Ishikawa (cell line): ENCODE measurements at regions not wholly inside any gene's neighbourhood (a gene's known extent, or its start where the extent isn't known, plus 50 kb on each side); places are given as distances from the start of the nearest gene placed in this dataset.

Experiments
- CEBPB ChIP-seq: IDR thresholded peaks from 2 replicates; pipeline ENCODE4 v1.6.1; 2012
- EP300 ChIP-seq: IDR thresholded peaks from 2 replicates; pipeline ENCODE4 v1.6.1; 2012; ENCODE audit warnings: borderline replicate concordance
- TCF12 ChIP-seq: IDR thresholded peaks from 2 replicates; pipeline ENCODE4 v1.6.1; 2012; ENCODE audit warnings: low read depth
- TEAD4 ChIP-seq: IDR thresholded peaks from 2 replicates; pipeline ENCODE4 v1.6.1; 2012
- TF ChIP-seq, protein P1 (sequence below): IDR thresholded peaks from 2 replicates; pipeline ENCODE4 v1.6.1; 2012; ENCODE audit warnings: low read depth, mild to moderate bottlenecking

DNA sequence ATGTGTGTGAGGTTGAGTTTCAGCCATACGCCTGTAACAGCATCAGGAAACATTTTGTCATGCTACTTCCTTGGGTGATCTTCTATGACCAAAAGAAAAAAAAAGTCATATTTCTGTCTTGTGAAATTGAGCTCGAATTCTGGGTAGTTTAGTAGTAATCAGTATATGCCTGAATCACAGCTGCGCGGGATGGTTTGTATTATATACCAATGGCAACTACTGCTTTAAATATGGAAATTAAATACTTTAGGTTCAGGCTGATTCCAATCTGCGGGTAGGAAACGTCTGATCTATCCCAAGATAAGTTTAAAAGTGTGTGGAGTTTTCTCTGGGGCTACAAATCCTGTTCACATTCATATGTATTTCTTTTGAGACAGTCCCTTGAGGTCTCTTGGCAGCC, 115.6 kb upstream of the FERMT1 start:
- TF ChIP-seq TCF12 (no peak), EP300 (no peak), TEAD4 (no peak), CEBPB (no peak)
- TF ChIP-seq, protein P1, sequence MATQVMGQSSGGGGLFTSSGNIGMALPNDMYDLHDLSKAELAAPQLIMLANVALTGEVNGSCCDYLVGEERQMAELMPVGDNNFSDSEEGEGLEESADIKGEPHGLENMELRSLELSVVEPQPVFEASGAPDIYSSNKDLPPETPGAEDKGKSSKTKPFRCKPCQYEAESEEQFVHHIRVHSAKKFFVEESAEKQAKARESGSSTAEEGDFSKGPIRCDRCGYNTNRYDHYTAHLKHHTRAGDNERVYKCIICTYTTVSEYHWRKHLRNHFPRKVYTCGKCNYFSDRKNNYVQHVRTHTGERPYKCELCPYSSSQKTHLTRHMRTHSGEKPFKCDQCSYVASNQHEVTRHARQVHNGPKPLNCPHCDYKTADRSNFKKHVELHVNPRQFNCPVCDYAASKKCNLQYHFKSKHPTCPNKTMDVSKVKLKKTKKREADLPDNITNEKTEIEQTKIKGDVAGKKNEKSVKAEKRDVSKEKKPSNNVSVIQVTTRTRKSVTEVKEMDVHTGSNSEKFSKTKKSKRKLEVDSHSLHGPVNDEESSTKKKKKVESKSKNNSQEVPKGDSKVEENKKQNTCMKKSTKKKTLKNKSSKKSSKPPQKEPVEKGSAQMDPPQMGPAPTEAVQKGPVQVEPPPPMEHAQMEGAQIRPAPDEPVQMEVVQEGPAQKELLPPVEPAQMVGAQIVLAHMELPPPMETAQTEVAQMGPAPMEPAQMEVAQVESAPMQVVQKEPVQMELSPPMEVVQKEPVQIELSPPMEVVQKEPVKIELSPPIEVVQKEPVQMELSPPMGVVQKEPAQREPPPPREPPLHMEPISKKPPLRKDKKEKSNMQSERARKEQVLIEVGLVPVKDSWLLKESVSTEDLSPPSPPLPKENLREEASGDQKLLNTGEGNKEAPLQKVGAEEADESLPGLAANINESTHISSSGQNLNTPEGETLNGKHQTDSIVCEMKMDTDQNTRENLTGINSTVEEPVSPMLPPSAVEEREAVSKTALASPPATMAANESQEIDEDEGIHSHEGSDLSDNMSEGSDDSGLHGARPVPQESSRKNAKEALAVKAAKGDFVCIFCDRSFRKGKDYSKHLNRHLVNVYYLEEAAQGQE: no peak
